Tibial nerve (tissue), 4 donors: ENCODE measurements at regions not wholly inside any gene's neighbourhood (a gene's known extent, or its start where the extent isn't known, plus 50 kb on each side); places are given as distances from the start of the nearest gene placed in this dataset.

ENCODE experiments used
- DNase-seq, 2 donors: peaks; one replicate each; pipeline ENCODE4 v3.0.0-alpha.2; 2019; ENCODE audit warnings: low spot score in 2 of 2
- H3K27ac ChIP-seq, 4 donors: fragments of 200-600 bp; sonication (generic) in 3 of 4; one replicate each; pipeline ENCODE4 v1.5.1; 2017 to 2019; ENCODE audit warnings: mild to moderate bottlenecking in 1 of 4
- H3K27me3 ChIP-seq, 2 donors: fragments of 200-600 bp; sonication (generic) in 1 of 2; one replicate each; pipeline versions ENCODE4 v1.5.1 to v1.6.0; 2017 to 2019
- H3K36me3 ChIP-seq, 3 donors: fragments of 200-600 bp; sonication (generic); one replicate each; pipeline ENCODE4 v1.5.1; 2018 to 2019
- H3K4me1 ChIP-seq, 4 donors: fragments of 200-600 bp; sonication (generic) in 3 of 4; one replicate each; pipeline ENCODE4 v1.5.1; 2017 to 2019
- H3K4me3 ChIP-seq, 4 donors: fragments of 200-600 bp; sonication (generic) in 3 of 4; one replicate each; pipeline ENCODE4 v1.5.1; 2017 to 2019; ENCODE audit warnings: mild to moderate bottlenecking in 1 of 4, moderate library complexity in 1 of 4
- H3K9me3 ChIP-seq, 4 donors: fragments of 200-600 bp; sonication (generic) in 3 of 4; one replicate each; pipeline ENCODE4 v1.5.1; 2017 to 2019
- EP300 ChIP-seq, 2 donors: sonication (generic); formaldehyde crosslinking; IDR thresholded peaks; one replicate each; pipeline ENCODE4 v1.6.1; 2017; ENCODE audit warnings: antibody characterized with exemption in 2 of 2, mild to moderate bottlenecking in 1 of 2
- POLR2A ChIP-seq, 2 donors: fragments of 450-650 bp; IDR thresholded peaks; one replicate each; pipeline ENCODE4 v1.6.1; 2017; ENCODE audit warnings: antibody characterized with exemption in 2 of 2, mild to moderate bottlenecking in 2 of 2, moderate library complexity in 2 of 2
- WGBS, 2 donors: methylation state at CpG; one replicate each; pipeline ENCODE4 v1.1.5; 2018; 5-methylcytosine and 5-hydroxymethylcytosine counted together
- TF ChIP-seq, protein P1 (sequence below), 5 experiments: fragments of 200-600 bp in 3 of 5; fragments of 450-650 bp in 2 of 5; sonication (generic) in 3 of 5; IDR thresholded peaks; one replicate each; pipeline ENCODE4 v1.5.1; 2016 to 2019; ENCODE audit warnings: antibody characterized with exemption in 5 of 5, mild to moderate bottlenecking in 3 of 5, moderate library complexity in 2 of 5

DNA sequence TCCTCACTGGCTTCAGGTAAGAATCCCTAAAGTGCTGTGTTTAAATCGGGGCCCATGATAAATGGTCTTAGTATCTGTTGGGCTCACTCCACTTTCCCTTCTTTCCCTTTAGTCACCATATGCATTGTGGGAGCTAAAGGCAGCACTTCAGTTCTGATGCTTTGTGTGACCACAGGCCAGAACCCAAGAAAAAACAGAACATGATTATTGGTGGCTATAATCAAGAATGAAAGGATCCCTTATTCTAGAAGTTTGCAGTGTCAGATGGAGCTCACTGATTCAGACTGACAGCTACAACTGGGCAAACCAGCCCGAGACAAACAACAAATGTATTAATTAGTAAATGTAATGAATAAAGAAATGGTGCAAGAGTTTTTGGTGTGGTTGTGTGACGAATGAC, 57.3 kb upstream of the POMP start:
- TF ChIP-seq POLR2A (IDR thresholded peaks at IDR 0.05) (no peak), EP300 (IDR thresholded peaks at IDR 0.05) (no peak)
- TF ChIP-seq, protein P1, sequence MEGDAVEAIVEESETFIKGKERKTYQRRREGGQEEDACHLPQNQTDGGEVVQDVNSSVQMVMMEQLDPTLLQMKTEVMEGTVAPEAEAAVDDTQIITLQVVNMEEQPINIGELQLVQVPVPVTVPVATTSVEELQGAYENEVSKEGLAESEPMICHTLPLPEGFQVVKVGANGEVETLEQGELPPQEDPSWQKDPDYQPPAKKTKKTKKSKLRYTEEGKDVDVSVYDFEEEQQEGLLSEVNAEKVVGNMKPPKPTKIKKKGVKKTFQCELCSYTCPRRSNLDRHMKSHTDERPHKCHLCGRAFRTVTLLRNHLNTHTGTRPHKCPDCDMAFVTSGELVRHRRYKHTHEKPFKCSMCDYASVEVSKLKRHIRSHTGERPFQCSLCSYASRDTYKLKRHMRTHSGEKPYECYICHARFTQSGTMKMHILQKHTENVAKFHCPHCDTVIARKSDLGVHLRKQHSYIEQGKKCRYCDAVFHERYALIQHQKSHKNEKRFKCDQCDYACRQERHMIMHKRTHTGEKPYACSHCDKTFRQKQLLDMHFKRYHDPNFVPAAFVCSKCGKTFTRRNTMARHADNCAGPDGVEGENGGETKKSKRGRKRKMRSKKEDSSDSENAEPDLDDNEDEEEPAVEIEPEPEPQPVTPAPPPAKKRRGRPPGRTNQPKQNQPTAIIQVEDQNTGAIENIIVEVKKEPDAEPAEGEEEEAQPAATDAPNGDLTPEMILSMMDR (IDR thresholded peaks at IDR 0.05), result no peak
- no peak overlapping the region for H3K27ac ChIP-seq
- no peaks in the 10 kb centered on the region for H3K27me3 ChIP-seq
- DNase-seq, result no peak
- WGBS, 2 donors, result 60 to 65% methylated on average over 3 of the region's 3 CpGs
- no peaks in the 10 kb centered on the region for H3K4me1 ChIP-seq
- no peaks in the 10 kb centered on the region for H3K36me3 ChIP-seq
- no peak overlapping the region for H3K4me3 ChIP-seq
- H3K9me3 ChIP-seq, result peaks cover 0 to 4% (median 0%) of the 10 kb centered on the region in 4 donors

DNA sequence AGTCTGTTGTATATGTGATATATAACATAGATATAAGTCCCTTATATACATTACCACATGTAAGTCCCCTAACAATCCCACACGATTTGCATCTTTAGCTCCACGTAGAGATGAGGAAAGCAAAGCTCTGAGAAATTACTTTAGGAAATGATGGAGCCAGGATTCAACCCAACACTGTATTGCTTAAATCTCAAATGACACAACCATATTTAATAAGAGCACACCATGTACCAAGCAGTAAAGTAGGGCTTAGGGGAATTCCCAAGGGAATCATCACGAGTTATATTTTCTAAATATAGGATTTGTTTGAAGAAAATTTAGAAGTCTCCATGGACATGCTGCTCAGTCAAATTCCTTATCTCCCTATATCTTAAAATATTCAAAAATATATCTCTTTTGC, 61.3 kb upstream of the POMP start:
- 57 to 68% methylated on average over 3 of the region's 3 CpGs for WGBS, 2 donors
- Histone ChIP-seq H3K4me1 (no peaks in the 10 kb centered on the region), H3K4me3 (no peak overlapping the region), H3K36me3 (no peaks in the 10 kb centered on the region), H3K27me3 (no peaks in the 10 kb centered on the region), H3K27ac (no peak overlapping the region), H3K9me3 (peaks cover 0 to 4% (median 0%) of the 10 kb centered on the region in 4 donors)
- no peak for DNase-seq
- peak; percentile 53 to 58 for TF ChIP-seq EP300 (IDR thresholded peaks at IDR 0.05)
- no peak for TF ChIP-seq POLR2A (IDR thresholded peaks at IDR 0.05)
- TF ChIP-seq, protein P1 (IDR thresholded peaks at IDR 0.05), result no peak

DNA sequence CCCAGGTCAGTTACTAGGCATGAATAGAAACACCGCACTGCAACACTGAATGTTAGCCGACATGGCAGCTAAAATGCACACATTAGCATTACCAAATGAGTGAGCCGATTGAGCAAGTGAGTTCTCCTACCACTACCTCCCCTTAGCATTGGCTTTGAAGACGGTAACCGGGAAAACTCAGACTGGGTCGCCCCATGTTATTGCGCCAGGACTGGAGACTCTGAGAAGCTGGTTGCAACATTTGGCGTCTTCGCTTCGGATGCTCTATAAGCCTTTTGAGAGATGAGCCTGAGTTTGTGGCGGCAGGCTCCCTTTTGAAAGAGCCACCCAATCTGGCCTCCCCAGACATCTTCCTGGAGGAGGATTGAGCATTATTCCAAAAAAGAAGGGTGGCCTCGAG, 68.5 kb upstream of the POMP start:
- DNase-seq, result no peak
- no peaks in the 10 kb centered on the region for H3K27me3 ChIP-seq
- no peak overlapping the region for H3K27ac ChIP-seq
- WGBS, 2 donors, result 92% methylated on average over 12 of the region's 12 CpGs
- H3K4me1 ChIP-seq, result no peaks in the 10 kb centered on the region
- H3K9me3 ChIP-seq, result no peaks in the 10 kb centered on the region
- TF ChIP-seq EP300 (IDR thresholded peaks at IDR 0.05), result no peak
- TF ChIP-seq, protein P1 (IDR thresholded peaks at IDR 0.05), result no peak
- no peak for TF ChIP-seq POLR2A (IDR thresholded peaks at IDR 0.05)
- H3K4me3 ChIP-seq, result no peak overlapping the region
- no peaks in the 10 kb centered on the region for H3K36me3 ChIP-seq

DNA sequence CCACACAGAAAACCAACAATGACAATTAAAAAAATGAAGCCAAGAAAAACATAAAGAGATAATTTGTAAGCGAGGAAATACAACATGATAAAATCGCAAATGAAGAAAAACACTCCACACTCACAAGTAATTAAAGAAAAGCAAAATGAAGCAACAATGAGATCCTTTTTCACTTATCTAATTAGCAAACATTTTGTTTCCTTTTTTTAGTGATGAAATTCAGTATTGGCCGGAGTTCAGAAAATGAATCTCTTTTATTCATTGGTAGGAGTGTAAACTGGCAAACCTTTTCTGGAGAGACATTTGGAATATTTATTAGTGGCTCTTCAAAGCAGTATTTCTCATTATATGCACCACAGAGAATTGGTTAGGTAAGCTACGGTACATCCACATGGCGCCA, 70.6 kb upstream of the POMP start:
- TF ChIP-seq EP300 (IDR thresholded peaks at IDR 0.05), result no peak
- no peak for TF ChIP-seq POLR2A (IDR thresholded peaks at IDR 0.05)
- TF ChIP-seq, protein P1 (IDR thresholded peaks at IDR 0.05), result no peak
- WGBS, 2 donors, result 65 to 78% methylated on average over 5 of the region's 5 CpGs
- Histone ChIP-seq H3K4me1 (no peaks in the 10 kb centered on the region), H3K4me3 (no peak overlapping the region), H3K36me3 (no peaks in the 10 kb centered on the region), H3K27ac (no peak overlapping the region), H3K27me3 (no peaks in the 10 kb centered on the region), H3K9me3 (no peaks in the 10 kb centered on the region)
- DNase-seq, result no peak

DNA sequence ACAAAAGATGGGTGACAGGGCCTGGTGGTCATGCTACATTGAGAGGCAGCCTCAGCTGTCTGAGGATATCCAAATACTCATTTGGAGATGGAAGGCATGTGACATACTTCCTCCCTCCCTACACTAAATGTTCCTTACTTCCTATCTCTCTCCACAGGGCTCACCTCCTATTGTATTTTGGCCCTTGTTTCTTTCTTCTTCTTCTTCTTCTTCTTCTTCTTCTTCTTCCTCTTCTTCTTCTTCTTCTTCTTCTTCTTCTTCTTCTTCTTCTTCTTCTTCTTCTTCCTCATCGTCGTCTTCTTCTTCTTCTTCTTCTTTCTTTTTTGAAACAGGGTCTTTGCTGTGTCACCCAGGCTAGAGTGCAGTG, 71.8 kb upstream of the POMP start:
- no peak for DNase-seq
- Histone ChIP-seq H3K27ac (no peak overlapping the region), H3K4me1 (no peaks in the 10 kb centered on the region), H3K4me3 (no peak overlapping the region), H3K27me3 (no peaks in the 10 kb centered on the region), H3K36me3 (no peaks in the 10 kb centered on the region), H3K9me3 (no peaks in the 10 kb centered on the region)
- 92% methylated on average over 2 of the region's 2 CpGs; no CpG with 5 or more reads in 1 of the 2 donors for WGBS, 2 donors
- TF ChIP-seq POLR2A (IDR thresholded peaks at IDR 0.05) (no peak), EP300 (IDR thresholded peaks at IDR 0.05) (no peak)
- TF ChIP-seq, protein P1 (IDR thresholded peaks at IDR 0.05), result no peak
